ENCODE measurements at regions not wholly inside any gene's neighbourhood (a gene's known extent, or its start where the extent isn't known, plus 50 kb on each side); places are given as distances from the start of the nearest gene placed in this dataset.
A peak's percentile ranks its signal among the peaks of the same experiment; 100 is the strongest.
"Not testable (repeated sequence)": the region's sequence is repeated elsewhere in the genome, so short reads cannot be mapped to it uniquely, and the experiment has no call there.

DNA sequence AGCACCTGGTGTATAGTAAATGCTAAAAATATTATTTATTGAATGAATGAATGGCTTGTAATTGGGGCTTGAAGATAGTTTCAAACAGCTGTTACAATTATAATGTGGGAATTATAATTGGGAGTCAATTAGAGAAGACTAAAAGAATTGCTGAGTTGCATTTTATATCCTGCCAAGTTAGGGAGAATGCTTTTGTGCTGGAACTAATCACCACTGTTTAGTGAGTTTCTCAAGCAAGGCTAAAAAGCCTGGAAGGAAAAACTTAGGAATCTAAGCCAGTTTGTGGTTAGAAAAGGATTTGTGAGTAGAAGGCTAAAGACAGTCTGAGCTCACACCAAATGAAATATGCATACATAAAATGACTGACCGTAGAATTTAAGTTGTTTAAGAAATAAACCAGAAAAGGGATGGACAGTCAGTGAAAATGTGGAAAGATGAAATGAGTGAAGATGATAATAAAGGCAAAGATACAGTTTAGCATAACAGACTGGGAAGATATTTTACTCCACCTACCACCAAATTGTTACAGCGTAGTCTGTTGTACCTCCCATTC lies 647.7 kb upstream of the FSHR start:
- DNase-seq: no peak

DNA sequence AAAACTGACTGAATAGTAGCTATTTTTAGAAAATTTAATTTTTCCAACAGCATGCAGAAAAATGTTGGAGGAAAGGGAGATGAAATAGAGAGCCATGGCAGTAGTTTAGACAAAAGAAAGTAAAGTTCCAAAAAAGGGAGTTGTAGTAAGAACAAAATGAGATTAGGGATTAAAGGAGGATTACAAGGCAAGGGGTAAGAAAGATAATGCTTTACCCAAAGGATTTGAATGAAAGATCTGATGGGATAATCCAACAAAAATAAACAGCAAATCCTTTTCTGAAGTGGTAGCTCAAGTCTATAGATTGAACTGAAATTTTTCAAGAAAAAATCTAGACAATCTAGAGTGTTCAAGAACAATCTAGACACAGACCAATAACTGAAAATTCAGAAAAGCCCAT lies 644.3 kb upstream of the FSHR start:
- no peak for DNase-seq

- DNase-seq: no peak
Measured at GRCh38 chr2:49796266-49796665, 642.0 kb upstream of the FSHR start.

GRCh38 chr2:49794396-49794795 lies 640.1 kb upstream of the FSHR start:
- DNase-seq: no peak

DNA sequence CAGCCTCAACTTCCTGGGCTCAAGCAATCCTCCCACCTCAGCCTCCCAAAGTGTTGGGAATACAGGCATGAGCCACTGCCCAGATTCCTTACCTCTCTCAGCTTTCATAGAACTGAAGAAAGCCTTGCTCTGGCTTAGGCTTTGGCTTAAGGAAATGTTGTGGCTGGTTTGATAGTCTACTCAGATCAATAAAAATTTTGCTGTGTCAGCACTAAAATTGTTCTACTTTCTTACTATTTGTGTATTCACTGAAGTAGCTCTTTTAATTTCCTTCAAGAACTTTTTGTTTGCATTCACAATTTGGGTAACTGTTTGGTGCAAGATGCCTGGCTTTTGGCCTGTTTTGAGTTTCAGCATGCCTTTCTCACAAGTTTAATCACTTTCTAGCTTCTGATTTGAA lies 634.0 kb upstream of the FSHR start:
- DNase-seq: no peak

DNA sequence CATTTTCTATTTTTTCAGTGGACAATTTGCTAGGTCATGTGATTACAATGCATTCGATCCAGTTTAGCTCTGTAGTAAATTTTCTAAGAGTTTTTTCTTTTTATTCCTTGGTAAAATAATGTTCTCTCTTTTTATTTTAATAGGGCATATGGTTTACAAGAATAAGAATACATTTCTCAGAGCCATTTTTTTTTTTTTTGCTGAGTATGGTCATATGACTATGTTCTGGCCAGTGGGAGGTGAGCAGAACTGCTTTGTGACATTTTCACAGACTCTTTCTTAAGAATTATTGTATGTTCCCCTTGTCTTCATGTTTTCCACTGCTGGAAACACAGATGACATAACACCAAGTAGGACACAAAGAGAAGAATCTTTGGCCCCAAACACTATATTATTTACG lies 626.6 kb upstream of the FSHR start:
- no peak for DNase-seq

DNA sequence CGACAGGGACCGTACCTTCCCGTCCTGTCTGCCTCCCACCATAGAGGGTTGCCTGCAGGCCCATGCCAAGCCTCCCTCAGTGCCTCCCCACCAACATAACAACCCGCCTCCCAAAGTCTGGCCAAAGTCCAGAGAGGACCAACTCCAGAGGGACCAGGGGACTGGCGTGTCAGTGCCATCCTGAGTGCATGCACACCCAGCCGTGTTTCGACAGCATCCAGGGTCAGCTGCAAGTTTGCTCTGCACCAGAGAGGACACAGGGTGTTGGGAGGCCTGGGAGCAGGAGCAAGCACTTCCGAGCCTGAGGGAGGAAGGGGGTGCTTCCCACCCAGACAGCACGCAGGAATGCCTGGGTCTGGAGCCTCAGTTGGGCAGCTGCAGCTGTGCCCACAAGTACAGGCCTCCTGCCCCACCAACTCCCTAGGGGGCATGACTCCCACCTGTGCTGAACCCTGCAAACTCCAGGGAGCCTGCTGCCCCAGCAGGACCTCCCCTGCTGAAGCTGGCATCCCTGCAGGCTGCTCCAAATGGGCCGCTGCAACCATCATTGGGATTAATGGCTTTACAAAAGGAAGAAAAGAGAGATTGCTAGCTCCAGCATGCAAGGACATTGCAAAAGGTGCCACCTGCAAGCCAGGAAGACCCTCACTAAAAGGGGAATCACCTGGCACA lies 618.1 kb upstream of the FSHR start:
- DNase-seq: no peak

DNA sequence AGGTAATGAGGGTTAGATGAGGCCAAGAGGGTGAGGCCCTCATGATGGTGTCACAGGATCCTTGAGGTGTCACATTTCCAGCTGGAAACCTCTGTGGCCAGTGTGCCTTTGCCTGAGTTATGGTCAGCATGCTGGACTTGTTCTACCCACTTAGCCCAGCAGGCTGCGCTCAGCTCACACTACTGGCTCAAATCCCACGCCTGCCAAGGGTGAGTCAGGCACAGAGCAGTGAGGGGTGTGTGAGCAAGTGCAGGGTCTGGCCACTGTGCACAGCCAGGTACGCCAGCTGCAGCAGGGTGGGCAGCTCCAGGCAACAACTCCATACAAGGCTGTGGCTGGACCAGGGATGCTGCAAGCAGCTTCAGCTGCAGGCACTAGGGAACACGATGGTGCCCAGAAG lies 616.6 kb upstream of the FSHR start:
- DNase-seq: peak; percentile 5

GRCh38 chr2:49767316-49767715 lies 613.0 kb upstream of the FSHR start:
- DNase-seq: no peak

DNA sequence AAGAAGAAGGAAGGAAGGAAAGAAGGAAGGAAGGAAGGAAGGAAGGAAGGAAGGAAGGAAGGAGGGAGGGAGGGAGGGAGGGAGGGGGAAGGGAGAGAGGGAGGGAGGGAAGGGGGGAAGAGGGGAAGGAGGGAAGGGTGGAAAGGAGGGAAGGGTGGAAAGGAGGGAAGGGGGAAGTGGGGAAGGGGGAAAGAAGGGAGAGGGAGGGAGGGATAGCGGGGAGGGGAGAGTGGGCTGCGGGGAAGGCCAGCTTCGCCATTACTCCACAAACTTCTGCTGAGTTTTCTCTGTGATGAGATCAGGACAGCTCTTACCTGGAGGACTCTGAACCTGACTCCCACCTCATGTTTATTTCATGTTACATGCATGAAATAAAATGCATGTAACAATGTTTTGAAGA lies 601.5 kb upstream of the FSHR start:
- DNase-seq: no peak

GRCh38 chr2:49754381-49754780 lies 600.1 kb upstream of the FSHR start:
- no peak for DNase-seq

DNA sequence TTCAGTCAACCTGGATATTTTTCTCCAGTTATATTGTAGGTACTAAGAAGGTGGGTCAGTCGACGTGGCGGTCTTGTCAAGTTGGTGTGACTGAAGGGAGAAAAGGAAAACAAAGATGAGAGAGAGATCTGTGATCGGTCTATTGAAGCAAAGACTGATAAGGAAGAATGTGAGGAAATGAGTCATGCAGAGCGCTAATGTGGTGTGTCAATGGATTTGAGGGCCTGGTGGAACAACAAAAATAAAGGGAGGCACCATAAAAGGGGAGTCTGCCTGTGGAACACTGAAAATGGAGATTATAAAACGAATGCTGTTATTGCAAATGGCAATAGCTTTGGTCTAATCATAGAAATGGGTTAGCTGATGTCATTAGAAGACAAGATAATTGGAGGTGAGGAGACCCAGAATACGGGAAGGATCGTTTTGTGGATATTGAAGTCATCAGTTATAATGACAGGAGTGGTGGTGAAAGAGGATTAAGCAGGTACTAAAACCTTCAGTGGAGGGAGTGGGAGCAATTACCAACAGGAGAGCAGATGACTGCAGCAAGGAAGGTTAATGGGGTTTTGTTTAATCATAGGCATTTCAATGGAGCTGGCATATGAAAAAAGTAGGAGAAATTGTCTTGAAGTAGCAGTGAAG lies 599.1 kb upstream of the FSHR start:
- DNase-seq: no peak

DNA sequence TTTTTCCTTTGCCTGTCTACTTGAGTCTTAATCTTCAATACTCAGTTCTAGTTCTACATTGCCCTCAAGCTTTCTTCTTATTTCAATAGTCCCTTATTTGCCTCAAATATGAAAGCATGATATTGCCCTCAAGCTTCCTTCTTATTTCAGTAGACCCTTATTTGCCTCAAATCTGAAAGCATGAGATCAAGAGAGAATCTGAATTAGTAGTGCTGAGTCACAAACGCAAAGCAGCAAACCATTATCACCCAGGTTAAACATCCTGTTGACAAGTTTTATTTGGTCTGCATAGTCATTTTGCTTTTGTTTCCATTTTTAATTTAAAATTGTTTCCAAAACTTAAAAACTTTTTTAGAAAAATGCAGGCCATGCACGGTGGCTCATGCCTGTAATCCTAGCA lies 583.3 kb upstream of the FSHR start:
- no peak for DNase-seq

DNA sequence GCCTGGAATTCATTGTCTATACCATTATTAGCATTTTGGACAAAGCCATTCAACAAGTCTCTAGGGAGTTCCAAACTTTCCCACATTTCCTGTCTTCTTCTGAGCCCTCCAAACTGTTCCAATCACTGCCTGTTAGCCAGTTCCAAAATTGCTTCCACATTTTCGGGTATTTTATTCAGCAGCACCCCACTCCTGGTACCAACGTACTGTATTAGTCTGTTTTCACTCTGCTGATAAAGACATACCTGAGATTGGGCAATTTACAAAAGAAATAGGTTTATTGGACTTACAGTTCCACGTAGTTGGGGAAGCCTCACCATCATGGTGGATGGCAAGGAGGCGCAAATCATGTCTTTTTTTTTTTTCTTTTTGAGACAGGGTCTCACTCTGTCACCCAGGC lies 578.6 kb upstream of the FSHR start:
- not testable (repeated sequence) for DNase-seq

DNA sequence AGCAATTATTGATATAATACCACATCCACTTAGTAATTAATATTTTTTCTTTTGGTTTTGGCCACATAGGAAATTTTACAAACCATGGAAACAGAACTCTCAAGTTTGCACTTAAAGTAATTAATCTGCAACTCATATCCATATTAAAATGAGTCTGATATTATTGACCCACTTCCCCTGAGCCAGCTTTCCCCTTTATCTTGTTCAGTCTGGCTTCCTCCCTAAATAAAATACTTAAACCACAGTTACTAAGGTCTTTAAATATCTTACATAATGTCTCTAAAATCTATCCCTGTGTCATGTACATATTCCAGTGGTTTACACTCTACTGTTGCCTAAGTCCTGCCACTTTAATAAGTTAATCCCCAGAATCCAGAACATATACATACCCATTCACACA lies 564.9 kb upstream of the FSHR start:
- DNase-seq: no peak

GRCh38 chr2:49715597-49715996 lies 561.3 kb upstream of the FSHR start:
- DNase-seq: no peak

- DNase-seq: no peak
Measured at GRCh38 chr2:49714454-49714853, 560.1 kb upstream of the FSHR start.

DNA sequence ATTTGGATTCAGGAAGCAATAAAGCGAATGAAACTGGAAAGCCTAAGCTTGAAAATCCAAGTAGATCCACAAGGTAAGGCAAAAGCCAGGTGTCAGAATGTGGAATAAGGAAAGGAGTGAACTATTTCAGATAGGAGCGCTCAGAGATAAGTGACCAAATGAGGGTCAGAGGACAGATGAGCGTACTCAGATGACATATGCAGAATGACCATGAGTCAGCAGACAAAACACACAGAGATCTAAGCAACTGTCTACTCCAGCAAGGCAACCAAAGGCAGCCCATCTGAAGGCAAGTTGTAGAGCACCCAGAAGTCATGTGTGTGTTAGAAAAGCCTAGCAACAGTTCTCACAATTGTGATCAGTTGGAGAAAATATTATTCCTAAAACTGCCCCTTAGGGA lies 548.4 kb upstream of the FSHR start:
- DNase-seq: no peak

- no peak for DNase-seq
Measured at GRCh38 chr2:49693961-49694360, 539.6 kb upstream of the FSHR start.

DNA sequence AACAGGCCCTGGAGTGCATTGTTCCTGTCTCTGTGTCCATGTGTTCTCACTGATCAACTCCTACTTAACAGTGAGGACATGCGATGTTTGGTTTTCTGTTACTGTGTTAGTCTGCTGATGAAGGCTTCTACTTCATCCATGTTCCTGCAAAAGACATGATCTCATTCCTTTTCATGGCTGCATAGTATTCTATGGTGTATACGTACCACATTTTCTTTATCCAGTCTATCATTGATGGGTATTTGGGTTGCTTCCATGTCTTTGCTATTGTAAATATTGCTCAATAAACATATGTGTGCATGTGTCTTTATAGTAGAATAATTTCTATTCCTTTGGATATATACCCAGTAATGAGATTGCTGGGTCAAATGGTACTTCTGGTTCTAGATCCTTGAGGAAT lies 537.7 kb upstream of the FSHR start:
- not testable (repeated sequence) for DNase-seq

DNA sequence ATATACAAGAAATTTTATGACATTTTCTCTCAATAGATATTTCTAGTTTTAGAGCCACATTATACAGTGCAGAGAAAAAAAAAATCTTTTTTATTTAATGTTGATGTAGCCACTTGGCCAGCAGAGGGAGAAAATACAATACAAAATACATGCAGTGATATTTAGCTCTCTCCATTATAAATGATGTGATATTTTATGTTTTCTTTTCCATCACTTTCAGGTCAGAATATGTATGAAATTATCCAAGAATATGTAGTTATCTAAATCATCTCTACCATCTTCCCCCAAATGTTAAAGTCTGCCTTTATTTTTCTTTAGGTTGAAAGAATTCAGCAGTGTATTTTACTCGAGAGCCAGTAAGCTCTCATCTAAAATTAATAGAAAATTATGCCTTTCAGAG lies 533.6 kb upstream of the FSHR start:
- no peak for DNase-seq

DNA sequence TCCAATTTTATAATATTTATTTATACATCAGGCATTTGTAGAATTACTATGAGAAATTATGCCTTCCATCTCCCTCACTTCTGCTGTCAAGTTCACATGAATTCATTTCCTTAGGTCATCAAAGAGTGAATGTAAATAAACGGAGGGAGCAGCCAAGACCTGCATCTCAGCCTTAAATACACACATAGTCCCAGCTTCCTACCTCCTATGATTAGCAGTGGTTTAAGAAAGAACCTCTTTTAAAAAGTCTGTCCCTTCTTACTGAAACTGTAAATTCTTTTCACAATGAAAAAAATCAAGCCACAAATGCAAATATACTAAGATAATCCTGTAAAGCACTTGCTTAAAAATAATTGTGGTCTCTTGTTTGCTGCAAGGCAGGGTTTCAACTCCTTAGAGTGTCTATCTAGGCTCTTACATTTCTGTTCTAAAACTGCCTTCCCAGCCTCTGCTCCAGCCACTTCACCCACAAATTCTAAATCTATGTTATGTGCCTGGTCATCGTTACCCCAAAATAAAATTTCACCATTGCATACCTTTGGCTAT lies 532.7 kb upstream of the FSHR start:
- no peak for DNase-seq

GRCh38 chr2:49686291-49686690 lies 532.0 kb upstream of the FSHR start:
- no peak for DNase-seq

DNA sequence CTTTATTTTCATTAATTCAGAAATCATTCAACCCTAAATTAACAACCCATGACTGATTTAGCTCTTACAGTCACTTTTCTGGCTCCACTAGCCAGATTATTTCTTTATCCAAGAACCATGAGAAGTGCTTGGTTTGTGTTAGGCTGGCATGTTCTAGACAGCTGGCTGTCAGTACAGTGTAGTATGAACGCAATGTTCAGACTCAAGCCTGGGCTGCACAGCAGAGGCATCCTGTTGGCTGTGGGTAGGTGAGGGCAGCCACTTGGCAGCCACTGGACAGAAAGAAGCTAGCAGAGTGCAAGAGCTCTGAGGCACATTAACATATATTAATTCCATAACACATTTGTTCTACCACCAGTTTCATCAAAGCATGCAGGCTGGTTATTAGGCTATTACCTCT lies 522.9 kb upstream of the FSHR start:
- no peak for DNase-seq

DNA sequence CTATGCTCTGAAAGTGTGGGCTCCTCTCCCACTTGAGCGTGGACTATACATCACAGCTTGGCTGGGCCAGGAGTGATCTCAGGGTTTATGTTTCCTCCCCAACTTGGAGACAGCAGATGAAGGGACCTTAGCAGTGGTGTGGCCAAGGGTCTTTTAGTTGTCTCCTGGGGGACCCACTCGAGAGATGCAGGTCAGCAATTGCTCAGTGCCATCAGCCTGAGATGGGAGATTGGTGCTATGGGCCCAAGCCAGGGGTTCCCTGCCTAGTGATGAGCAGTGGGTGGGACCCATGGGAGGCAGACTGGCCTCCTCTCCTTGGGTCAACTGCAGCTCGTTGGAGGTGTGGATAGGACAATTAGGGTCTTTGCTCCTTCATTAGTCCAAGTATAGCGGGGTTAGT lies 510.5 kb upstream of the FSHR start:
- no peak for DNase-seq
